H1 (cell line): ENCODE measurements at regions not wholly inside any gene's neighbourhood (a gene's known extent, or its start where the extent isn't known, plus 50 kb on each side); places are given as distances from the start of the nearest gene placed in this dataset.

Experiments used
- CTCF ChIA-PET: fragments of 300-600 bp; sonication (Branson Sonifier 250); formaldehyde crosslinking; loops from one replicate; lab custom pipeline; 2021; ENCODE audit not compliant: partially characterized antibody; lab: Charles Lee
- POLR2A ChIA-PET: fragments of 300-600 bp; sonication (Branson Sonifier 250); formaldehyde crosslinking; loops from one replicate; lab custom pipeline; 2021; ENCODE audit warnings: inconsistent platforms; ENCODE audit not compliant: partially characterized antibody; lab: Charles Lee
- DNase-seq, 2 experiments: peaks; one replicate each; pipeline versions ENCODE4 v3.0.0 to v3.0.0-alpha.2; 2010 to 2022; ENCODE audit warnings: low spot score in 2 of 2, low read depth in 1 of 2, mixed read lengths in 1 of 2
- FAIRE-seq: peaks from 2 replicates; lab custom pipeline; 2011; peaks lifted over from hg19 to GRCh38; lab: Jason Lieb, UNC
- H2AFZ ChIP-seq: 2 replicates; pipeline ENCODE4 v1.8.1; 2012; ENCODE audit warnings: low read length, inconsistent platforms
- H2AK5ac ChIP-seq: 2 replicates; pipeline ENCODE4 v1.6.1; 2013; ENCODE audit warnings: low read depth, low read length
- H2BK120ac ChIP-seq: replicated peaks from 2 replicates; pipeline ENCODE3; 2013; ENCODE audit warnings: low read depth, low read length, inconsistent platforms
- H2BK12ac ChIP-seq: 2 replicates; pipeline ENCODE4 v1.6.1; 2013; ENCODE audit warnings: low read depth, low read length
- H2BK15ac ChIP-seq: 2 replicates; pipeline ENCODE4 v1.6.1; 2013; ENCODE audit warnings: low read length
- H2BK20ac ChIP-seq: 2 replicates; pipeline ENCODE4 v1.6.1; 2013; ENCODE audit warnings: low read length
- H2BK5ac ChIP-seq: 2 replicates; pipeline ENCODE4 v1.6.1; 2013; ENCODE audit warnings: low read depth, low read length
- H3K14ac ChIP-seq: 2 replicates; pipeline ENCODE4 v1.6.1; 2013; ENCODE audit warnings: inconsistent platforms; ENCODE audit not compliant: insufficient read length
- H3K18ac ChIP-seq: 2 replicates; pipeline ENCODE4 v1.6.1; 2013; ENCODE audit warnings: low read length; ENCODE audit errors: extremely low read depth
- H3K23ac ChIP-seq: 2 replicates; pipeline ENCODE4 v1.6.1; 2013; ENCODE audit warnings: inconsistent platforms; ENCODE audit not compliant: insufficient read length
- H3K23me2 ChIP-seq: 2 replicates; pipeline ENCODE4 v1.6.1; 2013; ENCODE audit warnings: low read depth, low read length
- H3K27ac ChIP-seq: 2 replicates; pipeline ENCODE4 v1.6.1; 2011; ENCODE audit warnings: low read depth, low read length, inconsistent platforms
- H3K27me3 ChIP-seq, 4 experiments: replicated peaks in 1 of 4; 1 replicate in 1 of 4; 2 replicates in 3 of 4; pipeline versions ENCODE4 v1.6.1 to v1.8.1; 2011 to 2013; ENCODE audit warnings: low read length in 3 of 4, mild to moderate bottlenecking in 3 of 4, inconsistent platforms in 2 of 4, mixed read lengths in 2 of 4, moderate library complexity in 1 of 4; ENCODE audit not compliant: control insufficient read depth in 3 of 4, insufficient read depth in 3 of 4; ENCODE audit errors: extremely low read depth in 1 of 4
- H3K36me3 ChIP-seq, 4 experiments: 2 replicates each; pipeline versions ENCODE4 v1.6.1 to v1.8.1; 2011 to 2013; ENCODE audit warnings: mild to moderate bottlenecking in 4 of 4, low read length in 3 of 4, moderate library complexity in 2 of 4, control low read depth in 1 of 4, inconsistent platforms in 1 of 4; ENCODE audit not compliant: insufficient read depth in 4 of 4, control insufficient read depth in 2 of 4
- H3K4ac ChIP-seq: replicated peaks from 2 replicates; pipeline ENCODE3; 2013; ENCODE audit warnings: low read length, low read depth, mixed read lengths, inconsistent platforms; ENCODE audit not compliant: insufficient read length
- H3K4me1 ChIP-seq, 4 experiments: replicated peaks in 1 of 4; 1 replicate in 1 of 4; 2 replicates in 3 of 4; pipeline versions ENCODE4 v1.6.1 to v1.8.1; 2011 to 2013; ENCODE audit warnings: low read length in 3 of 4, inconsistent platforms in 2 of 4, mixed read lengths in 1 of 4; ENCODE audit not compliant: insufficient read depth in 4 of 4, control insufficient read depth in 3 of 4
- H3K4me2 ChIP-seq, 2 experiments: 2 replicates each; pipeline versions ENCODE4 v1.6.1 to v1.8.1; 2011 to 2013; ENCODE audit warnings: low read depth in 2 of 2, low read length in 2 of 2, control low read depth in 1 of 2, inconsistent platforms in 1 of 2, mild to moderate bottlenecking in 1 of 2; ENCODE audit not compliant: insufficient read depth in 1 of 2
- H3K4me3 ChIP-seq, 4 experiments: fragments of 200-600, 300-600 bp in 1 of 4; sonication (generic), shearing (Covaris generic), sonication (Bioruptor Twin) in 1 of 4; 2 replicates each; pipeline versions ENCODE4 v1.5.1 to v1.8.1; 2011 to 2016; ENCODE audit warnings: low read length in 4 of 4, low read depth in 3 of 4, control low read depth in 2 of 4, inconsistent platforms in 2 of 4, mild to moderate bottlenecking in 2 of 4, mixed read lengths in 1 of 4, moderate library complexity in 1 of 4; ENCODE audit not compliant: insufficient read depth in 2 of 4; ENCODE audit errors: extremely low read depth in 1 of 4
- H3K56ac ChIP-seq: replicated peaks from 2 replicates; pipeline ENCODE3; 2013; ENCODE audit warnings: low read depth, mild to moderate bottlenecking, mixed read lengths, low read length, inconsistent platforms; ENCODE audit not compliant: insufficient read length
- H3K79me1 ChIP-seq: 2 replicates; pipeline ENCODE4 v1.6.1; 2013; ENCODE audit warnings: low read depth, low read length, control low read depth
- H3K79me2 ChIP-seq, 2 experiments: 2 replicates each; pipeline versions ENCODE4 v1.6.1 to v1.8.1; 2012 to 2013; ENCODE audit warnings: low read length in 2 of 2, mild to moderate bottlenecking in 2 of 2, inconsistent platforms in 1 of 2; ENCODE audit not compliant: insufficient read depth in 2 of 2, control insufficient read depth in 1 of 2
- H3K9ac ChIP-seq, 4 experiments: replicated peaks in 1 of 4; 1 replicate in 1 of 4; 2 replicates in 3 of 4; pipeline versions ENCODE4 v1.6.1 to v1.8.1; 2011 to 2013; ENCODE audit warnings: low read depth in 3 of 4, low read length in 3 of 4, control low read depth in 2 of 4, mild to moderate bottlenecking in 2 of 4, moderate library complexity in 2 of 4, inconsistent platforms in 1 of 4; ENCODE audit errors: extremely low read depth in 1 of 4
- H3K9me3 ChIP-seq, 2 experiments: 2 replicates each; pipeline versions ENCODE4 v1.6.1 to v1.8.1; 2012 to 2013; ENCODE audit warnings: mild to moderate bottlenecking in 2 of 2, moderate library complexity in 2 of 2, control low read depth in 1 of 2, inconsistent platforms in 1 of 2, low read depth in 1 of 2, low read length in 1 of 2, mixed read lengths in 1 of 2; ENCODE audit not compliant: insufficient read depth in 2 of 2
- H4K20me1 ChIP-seq, 2 experiments: replicated peaks in 1 of 2; 2 replicates each; pipeline versions ENCODE3 to v1.8.1; 2011 to 2013; ENCODE audit warnings: inconsistent platforms in 2 of 2, low read length in 2 of 2, mild to moderate bottlenecking in 1 of 2; ENCODE audit not compliant: insufficient read depth in 2 of 2, control insufficient read depth in 1 of 2
- H4K5ac ChIP-seq: 2 replicates; pipeline ENCODE4 v1.6.1; 2013; ENCODE audit warnings: low read length, low read depth, mixed read lengths, inconsistent platforms; ENCODE audit not compliant: insufficient read length
- H4K8ac ChIP-seq: 2 replicates; pipeline ENCODE4 v1.8.0; 2013; ENCODE audit warnings: mild to moderate bottlenecking, moderate library complexity, low read length, inconsistent platforms; ENCODE audit not compliant: insufficient read depth; ENCODE audit errors: extremely low read depth
- H4K91ac ChIP-seq: replicated peaks from 2 replicates; pipeline ENCODE3; 2013; ENCODE audit warnings: low read length, mixed read lengths, inconsistent platforms; ENCODE audit not compliant: insufficient read length
- CBX5 ChIP-seq: fragments of 300-800, 300-1000 bp; sonication (generic); IDR thresholded peaks from 2 replicates; pipeline ENCODE4 v1.7.1; 2016; ENCODE audit warnings: antibody characterized with exemption, low read length, low read depth
- CHD2 ChIP-seq: IDR thresholded peaks from 2 replicates; pipeline ENCODE4 v1.6.1; 2012; ENCODE audit warnings: low read length, improper control_type of control experiment
- GTF2F1 ChIP-seq: IDR thresholded peaks from 2 replicates; pipeline ENCODE4 v1.6.1; 2012; ENCODE audit warnings: low read depth, low read length, improper control_type of control experiment, borderline replicate concordance
- HDAC2 ChIP-seq, 2 experiments: fragments of 300-600 bp in 1 of 2; sonication (generic) in 1 of 2; IDR thresholded peaks; 2 replicates each; pipeline ENCODE4 v1.6.1; 2011 to 2012; ENCODE audit warnings: low read depth in 2 of 2, low read length in 2 of 2, mild to moderate bottlenecking in 2 of 2, moderate library complexity in 2 of 2, borderline replicate concordance in 1 of 2, inconsistent platforms in 1 of 2
- KDM4A ChIP-seq: IDR thresholded peaks from one replicate; pipeline ENCODE4 v1.7.1; 2012; ENCODE audit warnings: low read depth, mild to moderate bottlenecking, moderate library complexity, low read length, inconsistent platforms; ENCODE audit not compliant: severe bottlenecking
- MAX ChIP-seq: IDR thresholded peaks from 2 replicates; pipeline ENCODE4 v1.6.1; 2012; ENCODE audit warnings: inconsistent platforms
- NRF1 ChIP-seq: IDR thresholded peaks from 2 replicates; pipeline ENCODE4 v1.6.1; 2011; ENCODE audit warnings: mild to moderate bottlenecking, low read depth, low read length, improper control_type of control experiment
- POU5F1 ChIP-seq: IDR thresholded peaks from 2 replicates; pipeline ENCODE4 v1.6.1; 2011; ENCODE audit warnings: low read depth, mild to moderate bottlenecking, low read length, moderate library complexity
- RXRA ChIP-seq: IDR thresholded peaks from 2 replicates; pipeline ENCODE4 v1.6.1; 2011; ENCODE audit warnings: low read depth, mild to moderate bottlenecking, low read length, moderate library complexity; ENCODE audit not compliant: insufficient read depth
- SIN3A ChIP-seq, 2 experiments: IDR thresholded peaks in 1 of 2; conservative IDR thresholded peaks in 1 of 2; 2 replicates each; pipeline ENCODE4 v1.6.1; 2011 to 2012; ENCODE audit warnings: low read length in 2 of 2, improper control_type of control experiment in 1 of 2, low read depth in 1 of 2, mild to moderate bottlenecking in 1 of 2
- SP4 ChIP-seq: IDR thresholded peaks from 2 replicates; pipeline ENCODE4 v1.6.1; 2012; ENCODE audit warnings: low read length, inconsistent platforms
- USF2 ChIP-seq: IDR thresholded peaks from 2 replicates; pipeline ENCODE4 v1.6.1; 2011; ENCODE audit warnings: low read length, improper control_type of control experiment

- no peak overlapping the region for H3K14ac ChIP-seq
- no peaks in the 10 kb centered on the region for H3K79me1 ChIP-seq
- H3K56ac ChIP-seq = no peak overlapping the region
- H3K79me2 ChIP-seq = no peaks in the 10 kb centered on the region
- POLR2A ChIA-PET = no interaction called here
- no peak overlapping the region for H2AFZ ChIP-seq
- no peak for TF ChIP-seq MAX
- TF ChIP-seq CBX5 = no peak
- no peak for TF ChIP-seq CHD2
- no peak for TF ChIP-seq SIN3A (conservative IDR thresholded peaks at IDR 0.05 in 1 of 2, IDR thresholded peaks at IDR 0.05 in 1 of 2; ENCODE audit: low read depth in 1 of 2, low read length in 2 of 2)
- TF ChIP-seq POU5F1 = no peak
- TF ChIP-seq HDAC2 (IDR thresholded peaks at IDR 0.05; ENCODE audit: borderline replicate concordance in 1 of 2, low read depth in 2 of 2, low read length in 2 of 2) = no peak
- TF ChIP-seq GTF2F1 = no peak
- TF ChIP-seq RXRA = no peak
- no peak for TF ChIP-seq USF2
- TF ChIP-seq SP4 = no peak
- no peak for TF ChIP-seq KDM4A
- no peak for TF ChIP-seq NRF1
- TF ChIP-seq, all 59 proteins: peak for 0
- no peak overlapping the region for H2BK5ac ChIP-seq
- no peaks in the 10 kb centered on the region for H3K27me3 ChIP-seq
- no peak for FAIRE-seq
- H4K5ac ChIP-seq = no peak overlapping the region
- H2BK15ac ChIP-seq = no peak overlapping the region
- no peak overlapping the region for H2AK5ac ChIP-seq
- no peaks in the 10 kb centered on the region for H3K9me3 ChIP-seq
- CTCF ChIA-PET = no interaction called here
- peak overlapping the region; percentile 75 for H2BK120ac ChIP-seq
- no peak overlapping the region for H4K8ac ChIP-seq
- H3K23me2 ChIP-seq = no peaks in the 10 kb centered on the region
- H3K4me2 ChIP-seq = no peak overlapping the region
- no peak overlapping the region for H2BK12ac ChIP-seq
- H2BK20ac ChIP-seq = no peak overlapping the region
- no peak overlapping the region for H3K4ac ChIP-seq
- no peaks in the 10 kb centered on the region for H3K36me3 ChIP-seq
- no peaks in the 10 kb centered on the region for H4K20me1 ChIP-seq
- H3K9ac ChIP-seq = no peak overlapping the region
- no peak for DNase-seq
- H3K4me1 ChIP-seq = peaks cover 0 to 8% (median 3%) of the 10 kb centered on the region in 4 experiments; a peak in 4 of 7 replicates
- no peak overlapping the region for H4K91ac ChIP-seq
- no peak overlapping the region for H3K23ac ChIP-seq
- no peak overlapping the region for H3K27ac ChIP-seq
- no peak overlapping the region for H3K4me3 ChIP-seq
- H3K18ac ChIP-seq = peak overlapping the region; percentile 16; the same call in 1 of the 2 replicates
Observed at GRCh38 chr2:180195847-180196246, 188.8 kb upstream of the CWC22 start.
